ENCODE measurements at regions not wholly inside any gene's neighbourhood (a gene's known extent, or its start where the extent isn't known, plus 50 kb on each side); places are given as distances from the start of the nearest gene placed in this dataset.

GRCh38 chr17:13337151-13337550 is 264.6 kb downstream of the HS3ST3A1 start:
- in situ Hi-C loops (cut with HindIII; ENCODE audit: low pct_unique_long_range_greater_than_20kb, low sequenced_read_pairs), result no loop called here
- no peak for DNase-seq (ENCODE audit: low read depth, low spot score)

DNA sequence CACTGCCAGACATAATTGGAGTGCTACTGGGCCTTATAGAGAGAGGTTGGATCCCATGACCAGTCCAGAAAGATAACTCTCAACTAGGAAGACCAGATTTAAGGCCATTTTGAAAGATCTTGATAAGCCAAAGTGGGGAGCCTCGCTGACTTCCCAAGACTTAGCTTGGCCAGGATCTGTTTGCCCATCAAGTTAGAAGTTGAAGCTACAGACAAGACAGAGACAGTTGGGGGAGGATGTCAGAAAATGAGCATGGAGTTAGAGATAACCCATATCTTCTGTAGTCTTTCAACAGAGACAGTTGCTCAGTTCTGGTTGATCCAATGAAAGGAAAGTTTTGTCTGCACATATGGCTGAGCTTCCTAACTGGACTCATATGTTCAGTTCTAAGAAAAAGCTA is 267.4 kb downstream of the HS3ST3A1 start:
- DNase-seq (ENCODE audit: low read depth, low spot score), result no peak
- in situ Hi-C loops (cut with HindIII; ENCODE audit: low pct_unique_long_range_greater_than_20kb, low sequenced_read_pairs), result no loop called here

DNA sequence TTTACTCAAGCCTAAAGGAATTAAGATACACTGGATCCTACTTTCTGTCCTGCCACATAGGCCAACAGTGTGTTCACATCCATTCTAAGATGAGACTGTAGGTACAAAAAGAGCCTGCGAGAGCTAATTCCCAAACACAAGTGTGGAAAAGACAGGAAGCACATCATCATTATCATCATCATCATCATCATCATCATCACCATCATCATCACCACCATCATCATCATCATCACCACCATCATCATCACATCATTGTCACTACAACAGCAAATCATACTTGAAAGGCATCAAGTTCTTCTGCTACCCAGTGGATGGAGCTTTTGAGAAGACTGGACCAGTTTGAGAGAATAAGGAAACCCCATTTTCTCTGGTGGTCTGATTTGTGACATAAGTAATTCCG is 268.1 kb downstream of the HS3ST3A1 start:
- in situ Hi-C loops (cut with HindIII; ENCODE audit: low pct_unique_long_range_greater_than_20kb, low sequenced_read_pairs), result no loop called here
- no peak for DNase-seq (ENCODE audit: low read depth, low spot score)

GRCh38 chr17:13332207-13332606 is 269.5 kb downstream of the HS3ST3A1 start:
- in situ Hi-C loops (cut with HindIII; ENCODE audit: low pct_unique_long_range_greater_than_20kb, low sequenced_read_pairs), result no loop called here
- no peak for DNase-seq (ENCODE audit: low read depth, low spot score)

GRCh38 chr17:13329421-13329820 is 272.3 kb downstream of the HS3ST3A1 start:
- in situ Hi-C loops (cut with HindIII; ENCODE audit: low pct_unique_long_range_greater_than_20kb, low sequenced_read_pairs), result no loop called here
- DNase-seq (ENCODE audit: low read depth, low spot score), result no peak

DNA sequence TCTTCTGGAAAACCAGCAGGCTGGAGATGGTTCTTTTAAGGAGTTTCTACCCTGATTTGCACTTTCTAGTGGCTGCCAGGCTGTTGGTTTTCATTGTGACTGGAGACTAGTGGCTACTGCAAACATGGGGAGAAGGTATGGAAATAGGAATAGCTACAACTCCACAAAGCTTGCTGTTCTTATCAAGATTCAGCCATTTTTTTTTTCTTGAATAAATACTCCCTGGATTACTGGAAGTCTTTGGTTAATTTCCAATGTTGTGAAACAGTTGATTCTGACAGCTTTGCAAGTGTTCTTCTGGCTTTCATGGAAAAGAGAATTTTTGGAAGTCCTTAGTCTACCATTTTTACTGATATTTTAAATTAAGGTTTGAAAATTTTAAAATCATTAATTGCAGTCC is 277.7 kb downstream of the HS3ST3A1 start:
- in situ Hi-C loops (cut with HindIII; ENCODE audit: low pct_unique_long_range_greater_than_20kb, low sequenced_read_pairs), result no loop called here
- DNase-seq (ENCODE audit: low read depth, low spot score), result no peak

DNA sequence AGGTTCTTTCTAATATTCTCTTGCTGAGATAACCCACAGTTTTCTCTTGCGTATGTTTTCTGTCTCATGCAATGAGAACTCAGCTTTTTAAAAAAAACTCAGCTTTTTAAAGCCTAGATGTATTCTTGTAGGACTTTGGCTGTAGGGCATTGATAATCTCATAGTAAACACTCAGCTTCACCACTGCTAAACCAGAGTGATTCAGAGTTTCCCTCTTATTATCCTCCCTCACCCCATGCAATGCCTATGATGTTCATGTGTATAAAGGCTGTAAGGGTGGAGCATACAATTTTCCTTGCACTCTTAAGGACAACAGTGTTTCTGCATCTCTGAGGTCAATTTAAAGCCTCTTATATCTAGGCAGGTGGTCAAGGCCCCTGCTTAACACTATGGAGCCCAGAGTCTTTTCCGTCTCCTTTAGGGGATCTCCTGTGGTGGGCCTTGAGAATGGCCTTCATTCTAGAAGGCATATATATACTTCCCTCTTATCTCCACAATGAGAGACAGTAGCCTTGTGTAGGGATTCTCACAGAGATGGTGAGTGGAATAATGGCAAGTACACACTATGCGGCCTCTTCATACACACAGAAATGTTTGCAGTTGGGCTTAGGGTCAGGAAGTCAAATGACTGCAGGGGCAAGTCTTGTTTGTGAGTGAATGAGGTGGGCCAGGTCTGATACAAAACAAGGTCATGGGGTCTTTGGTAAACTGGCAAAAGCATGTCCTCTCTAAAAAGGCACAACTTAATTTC is 279.6 kb downstream of the HS3ST3A1 start:
- in situ Hi-C loops (cut with HindIII; ENCODE audit: low pct_unique_long_range_greater_than_20kb, low sequenced_read_pairs), result no loop called here
- no peak for DNase-seq (ENCODE audit: low read depth, low spot score)

GRCh38 chr17:13320046-13320785 is 281.5 kb downstream of the HS3ST3A1 start:
- in situ Hi-C loops (cut with HindIII; ENCODE audit: low pct_unique_long_range_greater_than_20kb, low sequenced_read_pairs), result no loop called here
- DNase-seq (ENCODE audit: low read depth, low spot score), result no peak

- no peak for DNase-seq (ENCODE audit: low read depth, low spot score)
- in situ Hi-C loops (cut with HindIII; ENCODE audit: low pct_unique_long_range_greater_than_20kb, low sequenced_read_pairs), result no loop called here
Observed at GRCh38 chr17:13316657-13317056, 285.1 kb downstream of the HS3ST3A1 start.

- in situ Hi-C loops (cut with HindIII; ENCODE audit: low pct_unique_long_range_greater_than_20kb, low sequenced_read_pairs), result no loop called here
- DNase-seq (ENCODE audit: low read depth, low spot score), result no peak
Observed at GRCh38 chr17:13311306-13311705, 290.4 kb downstream of the HS3ST3A1 start.

GRCh38 chr17:13310858-13311257 is 290.9 kb downstream of the HS3ST3A1 start:
- no peak for DNase-seq (ENCODE audit: low read depth, low spot score)
- in situ Hi-C loops (cut with HindIII; ENCODE audit: low pct_unique_long_range_greater_than_20kb, low sequenced_read_pairs), result no loop called here

GRCh38 chr17:13306310-13306962 is 288.6 kb upstream of the ELAC2 start:
- DNase-seq (ENCODE audit: low read depth, low spot score), result peak; percentile 85
- in situ Hi-C loops (cut with HindIII; ENCODE audit: low pct_unique_long_range_greater_than_20kb, low sequenced_read_pairs), result no loop called here

DNA sequence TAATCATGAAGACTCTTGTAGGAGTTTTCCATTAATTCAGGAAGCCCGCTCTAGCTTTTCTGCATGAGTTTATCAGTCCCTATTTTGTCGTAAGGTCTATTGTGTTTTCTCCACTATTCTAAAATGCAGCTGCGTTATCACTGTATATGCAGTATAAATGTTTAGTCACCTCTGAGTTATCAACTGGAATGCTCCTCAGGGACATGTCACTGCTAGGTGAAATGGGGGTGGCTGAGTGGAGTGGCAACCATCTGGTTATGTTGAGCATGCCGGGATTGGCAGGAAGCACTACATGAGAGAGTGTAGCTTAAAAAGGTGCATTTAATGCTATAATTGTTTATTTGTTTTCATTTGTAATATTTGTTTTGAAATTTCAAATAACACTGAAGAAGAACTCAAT is 285.2 kb upstream of the ELAC2 start:
- no peak for DNase-seq (ENCODE audit: low read depth, low spot score)
- in situ Hi-C loops (cut with HindIII; ENCODE audit: low pct_unique_long_range_greater_than_20kb, low sequenced_read_pairs), result no loop called here

- DNase-seq (ENCODE audit: low read depth, low spot score), result no peak
- in situ Hi-C loops (cut with HindIII; ENCODE audit: low pct_unique_long_range_greater_than_20kb, low sequenced_read_pairs), result no loop called here
Observed at GRCh38 chr17:13302419-13302818, 284.6 kb upstream of the ELAC2 start.

DNA sequence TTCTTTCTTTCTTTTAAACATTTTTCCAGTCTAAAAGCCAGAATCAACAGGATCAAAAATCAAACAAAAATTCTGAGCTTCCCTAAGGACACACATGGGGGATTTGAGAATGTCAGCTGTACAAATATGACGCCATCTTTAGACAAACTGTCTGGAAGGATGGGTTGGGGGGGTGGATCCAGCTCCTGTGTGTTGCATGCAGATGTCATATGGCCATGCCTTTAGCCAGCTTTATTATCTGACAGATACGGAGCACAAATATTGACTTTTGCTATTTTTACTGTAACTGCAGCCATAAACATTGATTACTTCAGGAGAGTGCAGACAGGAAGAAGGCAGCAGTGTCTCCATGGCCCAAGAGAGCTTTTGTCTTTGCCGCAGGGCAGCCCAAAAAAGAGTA is 279.4 kb upstream of the ELAC2 start:
- in situ Hi-C loops (cut with HindIII; ENCODE audit: low pct_unique_long_range_greater_than_20kb, low sequenced_read_pairs), result no loop called here
- no peak for DNase-seq (ENCODE audit: low read depth, low spot score)

- no peak for DNase-seq (ENCODE audit: low read depth, low spot score)
- in situ Hi-C loops (cut with HindIII; ENCODE audit: low pct_unique_long_range_greater_than_20kb, low sequenced_read_pairs), result no loop called here
Observed at GRCh38 chr17:13293421-13293820, 275.6 kb upstream of the ELAC2 start.

DNA sequence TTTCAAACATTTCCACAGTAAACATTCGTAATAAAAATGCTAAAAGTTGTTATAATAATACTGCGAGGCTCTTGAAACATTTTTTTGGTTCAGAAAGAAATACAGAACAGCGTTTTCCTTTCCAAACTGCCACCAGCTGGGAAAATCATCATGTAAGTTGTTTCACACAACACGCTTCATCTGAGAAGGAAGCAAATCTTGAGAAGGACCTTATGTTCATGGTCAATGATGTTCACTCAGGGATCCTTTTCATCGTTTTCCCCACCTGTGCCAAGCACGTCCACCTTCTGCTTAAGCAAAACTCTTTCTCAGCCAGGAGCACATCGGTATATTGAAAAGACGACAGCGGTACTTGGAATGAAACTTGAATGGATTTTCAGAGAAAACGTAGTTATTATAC is 274.5 kb upstream of the ELAC2 start:
- DNase-seq (ENCODE audit: low read depth, low spot score), result no peak
- in situ Hi-C loops (cut with HindIII; ENCODE audit: low pct_unique_long_range_greater_than_20kb, low sequenced_read_pairs), result no loop called here

GRCh38 chr17:13288248-13288647 is 270.4 kb upstream of the ELAC2 start:
- in situ Hi-C loops (cut with HindIII; ENCODE audit: low pct_unique_long_range_greater_than_20kb, low sequenced_read_pairs), result no loop called here
- no peak for DNase-seq (ENCODE audit: low read depth, low spot score)

GRCh38 chr17:13287226-13287625 is 269.4 kb upstream of the ELAC2 start:
- in situ Hi-C loops (cut with HindIII; ENCODE audit: low pct_unique_long_range_greater_than_20kb, low sequenced_read_pairs), result no loop called here

More at GRCh38 chr17:13287226-13287625, 269.4 kb upstream of the ELAC2 start:
- no peak for DNase-seq (ENCODE audit: low read depth, low spot score)

All from SK-MEL-5 (cell line).